Heart right ventricle (tissue), 16 donors: ENCODE measurements at regions not wholly inside any gene's neighbourhood (a gene's known extent, or its start where the extent isn't known, plus 50 kb on each side); places are given as distances from the start of the nearest gene placed in this dataset.
A peak's percentile ranks its signal among the peaks of the same experiment; 100 is the strongest.
"Not testable (repeated sequence)": the region's sequence is repeated elsewhere in the genome, so short reads cannot be mapped to it uniquely, and the experiment has no call there.

Source experiments
- ATAC-seq, 8 donors: fragments of 200-7000 bp; cut with Tn5 transposase; one replicate each; pipeline ENCODE4 v1.9.1; 2020; ENCODE audit warnings: mild to moderate bottlenecking in 8 of 8, moderate library complexity in 8 of 8, moderate number of reproducible peaks in 1 of 8
- DNase-seq, 2 donors: peaks; one replicate each; pipeline ENCODE4 v3.0.0-alpha.2; 2020
- H3K27ac ChIP-seq, 10 donors: fragments of 200-600 bp; sonication (generic) in 2 of 10; one replicate each; pipeline versions ENCODE4 v1.5.0 to v1.8.0; 2020 to 2022; ENCODE audit warnings: mild to moderate bottlenecking in 3 of 10
- H3K27me3 ChIP-seq, 7 donors: fragments of 200-600 bp; one replicate each; pipeline ENCODE4 v1.8.0; 2021 to 2022; ENCODE audit warnings: mild to moderate bottlenecking in 2 of 7
- H3K36me3 ChIP-seq, 9 donors: fragments of 200-600 bp; sonication (generic) in 1 of 9; one replicate each; pipeline versions ENCODE4 v1.5.0 to v1.8.0; 2020 to 2022; ENCODE audit warnings: mild to moderate bottlenecking in 2 of 9
- H3K4me1 ChIP-seq, 9 donors: fragments of 200-600 bp; sonication (generic) in 1 of 9; one replicate each; pipeline versions ENCODE4 v1.5.0 to v1.8.0; 2020 to 2022; ENCODE audit warnings: mild to moderate bottlenecking in 4 of 9
- H3K4me3 ChIP-seq, 10 donors: fragments of 200-600 bp; sonication (generic) in 2 of 10; one replicate each; pipeline versions ENCODE4 v1.5.0 to v1.8.0; 2020 to 2022; ENCODE audit warnings: mild to moderate bottlenecking in 7 of 10, moderate library complexity in 2 of 10
- H3K9me3 ChIP-seq, 11 donors: fragments of 200-600 bp in 10 of 11; sonication (generic) in 2 of 11; one replicate each; pipeline versions ENCODE4 v1.5.0 to v1.8.0; 2013 to 2022; ENCODE audit warnings: mild to moderate bottlenecking in 2 of 11, control low read depth in 1 of 11, moderate library complexity in 1 of 11
- WGBS, 2 donors: extraction: QIAGEN DNeasy Blood & Tissue Kit; methylation state at CpG; one replicate each; pipeline ENCODE4 v1.1.7; 2013; ENCODE audit warnings: inconsistent platforms in 1 of 2; 5-methylcytosine and 5-hydroxymethylcytosine counted together
- intact Hi-C, 10 donors: fragments of 100-400 bp; cut with DNase I; formaldehyde crosslinking; loops; one replicate each; pipeline versions ENCODE4 v1.11.1 to v1.14.2; 2022
- donor health status: Arrhythmogenic right ventricular cardiomyopathy.
- donor health status: ischemic (EF 13 %, LVEDD 7.1; RV severe dilation, severe dysfunction).
- donor health status: healthy with polysubstance abuse.
- donor health status: DM: no; HTN: yes; CAD: no.
- donor health status: DM: no; HTN: no; CAD: no.
- donor health status: ischemic (EF 25% LVEDD 6.9; RV normal size, moderate dysfunction).
- donor health status: ischemic (EF 25% LVEDD 5.7; RV mildly dilated, moderate dysfunction).
- donor health status: healthy.
- donor health status: DM: yes; HTN: yes; CAD: no.
- donor health status: Ischemic cardiomyopathy.
- donor health status: ischemic (EF 35%, LVEDD 5.7; RV mildly dilated, moderate dysfunction).
- donor health status: nonischemic (EF 11% LVEDD 7.7; RV severe dilation, severe dysfunction).
- donor health status: DM: yes; HTN: yes; CAD: no.
- donor health status: PGD.
- donor health status: ischemic (EF 29% LVEDD 5.4; RV normal size, mild dysfunction).
- donor health status: nonischemic (EF 23%, LVEDD 6.1; RV moderate dilation, normal function).

- DNase-seq, H3K4me3 ChIP-seq, intact Hi-C loops, H3K36me3 ChIP-seq, H3K4me1 ChIP-seq, ATAC-seq, H3K27me3 ChIP-seq, H3K9me3 ChIP-seq, H3K27ac ChIP-seq: not testable (repeated sequence)
- WGBS, 2 donors = 0 to 70% methylated on average over 1 of the region's 5 CpGs
Observed at GRCh38 chr2:111503844-111504570, 380.0 kb downstream of the ANAPC1 start.

- H3K4me1 ChIP-seq, H3K27ac ChIP-seq, H3K9me3 ChIP-seq, DNase-seq, ATAC-seq, H3K27me3 ChIP-seq, intact Hi-C loops, H3K36me3 ChIP-seq, H3K4me3 ChIP-seq: not testable (repeated sequence)
- 83 to 90% methylated on average over 1 of the region's 2 CpGs for WGBS, 2 donors
Observed at GRCh38 chr2:111504571-111504942, 379.4 kb downstream of the ANAPC1 start.

GRCh38 chr2:111505267-111505666 is 378.7 kb downstream of the ANAPC1 start:
- H3K27ac ChIP-seq, H3K36me3 ChIP-seq, intact Hi-C loops, H3K27me3 ChIP-seq, ATAC-seq, H3K4me3 ChIP-seq, H3K4me1 ChIP-seq, H3K9me3 ChIP-seq, DNase-seq: not testable (repeated sequence)
- WGBS, 2 donors = 78 to 90% methylated on average over 5 of the region's 5 CpGs

- H3K36me3 ChIP-seq, H3K4me3 ChIP-seq, H3K9me3 ChIP-seq, H3K27me3 ChIP-seq, H3K27ac ChIP-seq, DNase-seq, H3K4me1 ChIP-seq, ATAC-seq, intact Hi-C loops: not testable (repeated sequence)
- WGBS, 2 donors = 88 to 94% methylated on average over 4 of the region's 5 CpGs
Observed at GRCh38 chr2:111506936-111507335, 377.1 kb downstream of the ANAPC1 start.

- H3K36me3 ChIP-seq, H3K9me3 ChIP-seq, H3K27me3 ChIP-seq, DNase-seq, intact Hi-C loops, H3K4me1 ChIP-seq, ATAC-seq, H3K27ac ChIP-seq, H3K4me3 ChIP-seq: not testable (repeated sequence)
- 92 to 95% methylated on average over 6 of the region's 6 CpGs for WGBS, 2 donors
Observed at GRCh38 chr2:111509225-111509869, 374.6 kb downstream of the ANAPC1 start.

- H3K9me3 ChIP-seq, ATAC-seq, DNase-seq, H3K27ac ChIP-seq, H3K4me3 ChIP-seq, H3K27me3 ChIP-seq, H3K36me3 ChIP-seq, intact Hi-C loops, H3K4me1 ChIP-seq: not testable (repeated sequence)
- WGBS, 2 donors = 95 to 98% methylated on average over 3 to 5 of the region's 6 CpGs
Observed at GRCh38 chr2:111510384-111510783, 373.6 kb downstream of the ANAPC1 start.

- H3K4me1 ChIP-seq, ATAC-seq, H3K36me3 ChIP-seq, H3K4me3 ChIP-seq, DNase-seq, H3K27ac ChIP-seq, H3K9me3 ChIP-seq, H3K27me3 ChIP-seq, intact Hi-C loops: not testable (repeated sequence)
- WGBS, 2 donors = 81 to 90% methylated on average over 3 of the region's 3 CpGs
Observed at GRCh38 chr2:111511062-111511461, 372.9 kb downstream of the ANAPC1 start.

DNA sequence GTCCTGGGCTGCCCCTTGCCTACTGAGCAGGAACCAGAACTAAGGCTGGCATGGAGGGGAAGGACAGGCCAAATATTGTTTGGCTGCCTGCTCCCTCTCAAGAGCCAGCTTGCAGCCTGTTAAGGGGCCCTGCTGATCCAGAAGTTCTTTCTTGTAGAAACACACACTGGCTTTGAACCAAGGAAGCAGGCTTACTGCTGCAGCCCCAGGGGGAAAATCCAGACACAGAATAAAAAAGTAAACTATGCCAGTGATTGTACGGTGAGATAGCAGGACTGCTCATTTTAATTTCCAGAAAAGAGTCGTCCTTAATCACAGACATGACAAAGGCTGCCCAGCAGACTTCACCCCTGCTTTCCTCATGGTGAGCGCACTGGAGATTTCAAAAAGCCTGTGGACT is 371.6 kb downstream of the ANAPC1 start:
- H3K27me3 ChIP-seq, H3K4me3 ChIP-seq, DNase-seq, H3K4me1 ChIP-seq, H3K9me3 ChIP-seq, intact Hi-C loops, H3K27ac ChIP-seq, H3K36me3 ChIP-seq: not testable (repeated sequence)
- 22 to 29% methylated on average over 2 of the region's 3 CpGs for WGBS, 2 donors
- peak in 7 of 8 donors; percentile 42 to 79 (median 69) for ATAC-seq

DNA sequence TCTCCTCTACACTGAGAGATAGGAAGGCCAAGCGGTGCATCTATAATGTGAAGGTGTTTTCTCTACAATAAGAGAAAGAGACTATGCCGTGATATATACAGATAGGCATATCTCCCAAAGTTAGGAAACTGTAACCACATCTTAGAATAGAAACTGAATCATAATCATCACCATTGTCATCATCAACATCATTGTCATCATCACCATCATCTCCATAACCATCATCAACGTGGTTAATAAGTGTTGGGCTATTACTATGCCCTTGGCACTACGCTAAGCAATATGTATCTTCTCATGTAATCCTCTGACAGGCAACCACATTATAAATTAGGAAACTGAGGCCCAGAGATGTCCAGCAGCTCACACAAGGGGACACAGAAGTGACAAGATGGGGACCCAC is 369.9 kb downstream of the ANAPC1 start:
- ATAC-seq = not testable (repeated sequence)

GRCh38 chr2:111517050-111517720 is 366.8 kb downstream of the ANAPC1 start:
- not testable (repeated sequence) for DNase-seq

More for the DNA sequence above, 369.9 kb downstream of the ANAPC1 start:
- DNase-seq, H3K9me3 ChIP-seq, intact Hi-C loops, H3K4me3 ChIP-seq, H3K27ac ChIP-seq, H3K36me3 ChIP-seq, H3K27me3 ChIP-seq, H3K4me1 ChIP-seq: not testable (repeated sequence)
- WGBS, 2 donors = 95 to 96% methylated on average over 3 of the region's 4 CpGs

GRCh38 chr2:111517721-111518053 is 366.3 kb downstream of the ANAPC1 start:
- ATAC-seq, H3K27me3 ChIP-seq, DNase-seq, H3K9me3 ChIP-seq, intact Hi-C loops, H3K36me3 ChIP-seq, H3K4me3 ChIP-seq, H3K27ac ChIP-seq: not testable (repeated sequence)
- peaks cover 0 to 11% (median 0%) of the 10 kb centered on the region in 9 donors for H3K4me1 ChIP-seq
- WGBS, 2 donors = 82 to 86% methylated on average over 2 of the region's 2 CpGs

More at GRCh38 chr2:111517050-111517720, 366.8 kb downstream of the ANAPC1 start:
- H3K27ac ChIP-seq, ATAC-seq, H3K4me3 ChIP-seq, H3K27me3 ChIP-seq, H3K9me3 ChIP-seq, H3K36me3 ChIP-seq, intact Hi-C loops: not testable (repeated sequence)
- H3K4me1 ChIP-seq = peaks cover 0 to 10% (median 0%) of the 10 kb centered on the region in 9 donors
- 77 to 86% methylated on average over 1 of the region's 2 CpGs for WGBS, 2 donors
